ENCODE measurements at regions not wholly inside any gene's neighbourhood (a gene's known extent, or its start where the extent isn't known, plus 50 kb on each side); places are given as distances from the start of the nearest gene placed in this dataset.
"Not testable (repeated sequence)": the region's sequence is repeated elsewhere in the genome, so short reads cannot be mapped to it uniquely, and the experiment has no call there.

DNA sequence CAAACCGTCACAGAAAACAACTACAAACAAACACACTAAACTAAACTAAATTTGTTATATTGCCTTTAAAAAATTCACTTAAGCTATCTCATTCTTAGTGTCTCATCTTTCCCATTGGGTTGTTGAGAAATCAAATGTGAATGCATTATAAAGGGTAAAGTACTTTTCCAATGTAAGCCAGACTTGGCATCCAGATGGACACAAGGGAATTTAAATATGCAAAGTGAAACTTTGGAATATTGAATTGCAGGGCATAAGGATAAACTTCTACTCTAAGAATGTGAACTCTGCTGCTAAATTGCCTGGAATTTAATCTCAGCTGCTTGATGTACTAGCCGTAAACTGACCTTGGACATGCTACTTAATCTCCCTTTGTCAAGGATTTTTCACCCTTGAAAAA is 1554.6 kb downstream of the CDH8 start:
- no peak for DNase-seq

DNA sequence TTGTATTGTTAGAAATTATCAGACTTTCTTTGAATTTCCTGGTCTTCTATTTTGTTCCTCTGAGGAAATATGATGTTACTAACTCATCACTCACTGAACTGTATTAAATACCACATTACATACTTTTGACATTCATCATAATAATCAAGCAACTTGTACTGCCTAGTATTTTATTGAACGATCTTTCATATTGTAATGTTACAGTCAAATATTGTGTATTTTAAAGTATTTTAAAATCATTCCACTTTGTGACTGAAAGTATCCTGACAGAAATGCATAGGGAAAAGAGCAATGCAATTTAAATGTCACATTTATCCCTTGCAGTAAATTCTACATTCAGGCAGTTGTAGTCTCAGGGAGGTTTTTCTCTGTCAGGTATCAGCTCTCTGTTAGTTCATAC is 1557.4 kb downstream of the CDH8 start:
- no peak for DNase-seq

DNA sequence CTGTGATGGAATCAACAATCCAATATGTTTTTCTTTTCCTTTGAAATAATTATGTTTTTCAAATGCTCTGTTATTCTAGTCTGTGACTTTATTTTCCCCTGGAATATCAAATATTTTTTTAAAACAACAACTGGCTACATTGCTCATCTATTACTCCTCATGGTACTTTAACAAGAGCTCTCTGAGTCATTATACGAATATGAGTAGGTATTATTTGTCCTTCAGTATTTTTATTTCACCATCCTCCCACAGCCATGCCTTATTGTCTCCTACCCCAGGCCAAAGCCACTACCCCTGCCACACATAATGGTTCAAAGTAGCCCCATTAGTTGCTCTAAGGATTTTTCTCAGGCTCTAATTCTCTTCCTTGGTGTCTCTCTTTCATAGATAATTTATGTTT is 1572.3 kb downstream of the CDH8 start:
- no peak for DNase-seq

DNA sequence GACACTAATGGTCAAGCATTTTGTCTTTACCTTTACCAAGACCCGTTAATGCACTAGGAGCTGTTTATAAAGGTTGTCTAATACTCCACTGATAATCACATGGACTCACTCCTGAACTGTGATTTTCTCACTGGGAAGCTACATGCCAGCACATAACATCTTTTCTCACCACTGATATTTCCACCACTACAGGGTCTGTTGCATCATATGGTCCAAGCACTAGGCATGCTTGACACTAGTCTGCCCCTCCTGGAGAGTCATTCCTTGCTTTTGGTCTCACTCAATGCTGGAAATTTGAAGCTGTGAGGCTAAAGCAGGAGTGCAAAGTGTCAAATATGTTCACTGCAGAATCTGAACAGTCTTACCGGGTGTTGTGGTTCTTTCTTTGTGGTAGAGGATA is 1576.8 kb downstream of the CDH8 start:
- no peak for DNase-seq

DNA sequence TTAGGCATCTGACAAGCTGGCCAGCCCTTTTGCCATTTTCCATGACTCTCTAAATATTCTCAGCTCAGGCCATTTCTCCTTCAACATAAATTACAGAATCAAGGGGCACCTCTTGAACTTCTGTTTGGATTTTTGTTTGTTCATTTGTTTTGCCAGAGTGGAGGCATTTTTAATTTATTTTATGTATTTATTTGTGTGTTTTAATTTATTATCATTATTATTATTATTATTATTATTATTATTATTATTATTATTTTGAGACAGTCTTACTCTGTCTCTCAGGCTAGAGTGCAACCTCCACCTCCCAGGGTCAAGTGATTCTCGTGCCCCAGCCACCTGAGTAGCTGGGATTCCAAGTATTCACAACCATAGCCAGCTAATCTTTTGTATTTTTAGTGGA is 1578.0 kb downstream of the CDH8 start:
- no peak for DNase-seq

DNA sequence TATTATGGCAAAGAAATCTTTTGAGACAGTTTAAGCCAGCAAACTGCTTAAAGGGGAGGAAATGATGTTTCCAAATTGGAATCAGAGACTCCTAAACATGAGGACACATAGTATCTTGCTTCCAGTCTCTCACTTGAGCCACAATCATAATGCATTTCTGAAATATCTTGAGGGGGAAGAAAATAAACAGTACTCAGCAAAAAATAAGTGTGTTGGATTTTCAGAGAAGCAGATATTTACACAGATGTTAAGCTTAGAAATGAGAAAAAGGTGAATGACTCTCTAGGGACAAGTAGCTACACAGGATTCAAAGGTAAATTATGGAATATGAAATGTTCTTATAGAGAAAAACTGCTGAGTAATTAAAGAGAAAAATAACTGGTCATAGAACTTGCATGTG is 1583.6 kb downstream of the CDH8 start:
- DNase-seq: no peak

DNA sequence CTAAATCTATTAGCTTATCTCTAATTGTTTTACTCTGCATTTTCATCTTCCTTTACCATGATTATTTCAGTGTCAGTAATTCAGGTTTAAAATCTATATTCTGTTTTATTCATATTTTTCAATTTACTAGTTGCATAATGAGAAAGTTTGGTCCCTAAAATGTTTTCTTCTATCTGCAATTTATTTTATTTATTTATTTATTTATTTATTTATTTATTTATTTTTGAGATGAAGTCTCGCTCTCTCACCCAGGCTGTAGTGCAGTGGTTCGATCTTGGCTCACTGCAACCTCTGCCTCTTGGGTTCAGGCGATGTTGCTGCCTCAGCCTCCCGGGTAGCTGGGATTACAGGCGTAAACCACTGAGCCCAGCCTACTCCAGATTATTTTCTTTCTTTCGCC is 1597.3 kb downstream of the CDH8 start:
- no peak for DNase-seq

DNA sequence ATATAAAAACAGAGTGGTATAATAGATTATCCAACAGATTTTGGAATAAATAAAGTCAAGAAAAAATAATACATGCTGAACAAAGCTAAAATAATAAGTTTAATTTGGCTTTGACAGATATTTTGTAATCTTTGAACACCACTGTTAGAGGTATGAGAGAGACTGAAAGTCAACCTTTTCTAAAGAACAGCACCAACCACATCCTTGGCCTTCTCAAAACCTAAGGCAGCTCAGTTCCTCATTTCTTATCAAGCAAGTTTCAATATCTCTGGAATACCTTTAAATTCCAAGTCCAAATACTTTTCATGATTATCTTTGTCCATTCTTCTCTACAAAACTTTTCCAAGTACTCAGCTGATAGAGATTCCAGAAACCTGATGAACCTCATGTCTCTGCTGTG is 1603.8 kb downstream of the CDH8 start:
- DNase-seq: no peak

DNA sequence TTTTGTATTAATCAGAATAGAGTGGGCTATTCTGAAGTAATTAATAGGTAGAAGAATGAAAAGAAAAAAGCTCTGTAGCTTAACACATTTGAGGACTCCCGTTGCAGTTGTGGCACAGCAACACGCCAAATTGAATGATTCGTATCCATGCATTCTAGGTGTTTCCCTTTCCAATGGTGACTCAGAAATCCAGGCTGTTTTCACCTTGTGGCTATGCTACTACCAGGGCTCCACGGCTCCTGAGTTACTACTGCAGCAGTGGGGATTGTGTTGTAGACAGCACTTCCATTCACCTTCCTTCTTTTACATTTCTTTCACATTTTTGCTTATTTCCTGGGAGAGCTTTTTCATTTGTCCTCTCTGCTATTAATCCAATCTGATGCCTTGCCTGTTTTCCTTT is 1616.4 kb downstream of the CDH8 start:
- DNase-seq: no peak

DNA sequence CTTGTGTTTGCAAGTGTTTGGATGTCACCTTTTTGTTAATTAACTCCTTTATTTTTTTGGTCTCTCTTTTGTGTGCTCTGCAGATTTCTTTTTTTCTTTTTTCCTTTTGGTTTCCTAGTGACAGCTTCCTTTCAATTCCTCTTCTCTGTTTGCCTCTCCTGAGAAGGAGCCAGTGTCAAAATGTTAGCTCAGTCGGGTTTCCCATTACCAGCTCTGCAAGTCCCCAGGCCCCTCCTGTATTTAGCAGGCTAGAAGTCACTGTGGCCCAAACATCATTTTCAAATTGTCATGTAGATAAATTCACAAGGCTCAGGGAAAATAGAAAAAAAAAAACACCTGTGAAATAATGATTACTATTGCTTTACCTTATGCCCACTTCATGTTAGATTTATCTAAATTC is 1621.6 kb downstream of the CDH8 start:
- no peak for DNase-seq

DNA sequence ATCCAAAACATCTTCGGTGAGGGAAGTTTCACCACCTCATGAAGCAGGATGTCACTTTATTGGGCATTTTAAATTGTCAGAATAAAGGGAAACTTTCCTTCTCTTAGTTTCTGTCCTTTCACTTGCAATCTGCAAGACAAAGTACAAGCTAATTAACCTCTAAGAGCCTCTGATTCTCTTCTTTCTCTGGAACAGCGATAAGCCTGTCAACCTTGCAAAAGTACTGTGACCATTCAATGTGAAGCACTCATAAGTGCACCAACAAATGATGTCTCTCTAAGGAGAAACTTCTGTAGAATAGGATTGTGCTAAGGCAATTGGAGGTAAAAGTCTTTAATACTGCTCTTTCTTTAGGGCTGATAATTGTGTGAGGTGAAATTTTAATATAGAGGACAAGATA is 1622.3 kb downstream of the CDH8 start:
- DNase-seq: no peak

DNA sequence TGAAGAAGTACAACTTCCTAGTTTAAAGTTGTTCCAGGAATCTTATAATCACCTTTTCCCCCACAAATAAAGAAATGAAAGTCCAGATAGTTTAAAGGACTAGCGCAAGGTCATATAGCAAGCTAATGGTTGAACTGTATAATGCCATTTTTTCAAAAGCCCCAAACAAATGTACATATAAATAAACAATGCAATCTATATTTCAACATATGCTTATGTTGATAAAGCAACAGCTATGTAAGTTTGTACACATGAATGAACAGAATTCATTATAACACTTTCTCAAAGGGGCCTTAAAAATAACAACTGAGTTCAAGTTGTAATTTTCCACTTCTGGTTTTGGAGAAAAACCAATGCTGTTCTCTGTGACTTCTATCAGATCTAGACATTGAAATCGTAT is 1628.6 kb downstream of the CDH8 start:
- DNase-seq: no peak

DNA sequence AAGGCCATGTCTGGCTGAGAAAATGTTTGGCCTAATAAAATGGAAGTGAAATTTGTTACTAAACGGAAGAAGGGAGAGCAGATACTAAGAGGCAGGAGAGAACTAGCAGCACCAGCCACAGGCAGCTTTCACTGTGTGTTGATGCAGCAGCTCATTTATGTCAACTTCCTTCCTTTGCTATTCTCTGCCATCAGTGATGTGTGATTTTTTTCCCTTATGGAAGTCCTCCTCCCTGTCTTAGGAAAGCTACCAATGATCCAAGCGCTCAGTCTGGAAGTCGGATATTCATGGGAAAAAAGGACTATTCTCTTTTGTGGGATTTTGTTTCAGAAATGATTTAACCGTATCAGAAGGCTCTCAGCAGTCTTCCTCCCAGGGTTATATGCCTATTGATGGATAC is 1629.2 kb downstream of the CDH8 start:
- no peak for DNase-seq

DNA sequence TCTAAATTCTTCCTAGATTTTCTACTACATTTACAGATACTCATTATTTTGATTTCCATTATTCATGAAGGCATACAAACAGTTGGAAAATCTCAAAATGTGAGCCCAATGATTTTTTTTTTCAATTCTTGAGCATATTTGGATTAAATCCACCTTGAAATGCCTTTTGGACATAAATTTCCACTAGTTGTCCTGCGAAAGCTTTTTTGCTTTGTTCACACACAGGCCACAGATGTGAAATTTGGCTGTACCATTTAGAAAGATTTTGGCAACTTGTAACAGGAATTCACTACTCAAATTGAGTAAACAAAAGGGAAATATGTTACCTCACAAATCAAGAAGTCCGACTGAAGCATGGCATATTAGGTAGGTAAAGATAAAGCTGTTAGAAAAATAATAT is 1631.0 kb downstream of the CDH8 start:
- no peak for DNase-seq

DNA sequence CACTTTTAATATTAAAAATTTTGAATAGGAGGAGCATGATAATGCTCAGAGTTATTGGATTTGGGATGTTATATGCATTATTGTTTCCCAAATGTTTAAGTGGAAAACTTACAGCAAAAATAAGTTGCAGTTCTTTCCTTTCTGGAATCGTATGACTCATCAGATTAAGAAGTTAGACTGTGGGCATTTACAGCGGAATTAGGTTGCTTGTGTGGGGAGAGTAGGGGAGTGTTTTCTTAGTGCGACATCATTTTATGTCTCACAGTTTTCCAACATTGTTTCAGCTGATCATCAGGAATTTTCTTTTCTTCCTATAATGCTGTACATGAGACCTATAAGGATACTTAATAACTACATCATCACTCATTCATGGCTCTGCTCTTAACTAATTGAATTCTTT is 1631.8 kb downstream of the CDH8 start:
- DNase-seq: no peak

DNA sequence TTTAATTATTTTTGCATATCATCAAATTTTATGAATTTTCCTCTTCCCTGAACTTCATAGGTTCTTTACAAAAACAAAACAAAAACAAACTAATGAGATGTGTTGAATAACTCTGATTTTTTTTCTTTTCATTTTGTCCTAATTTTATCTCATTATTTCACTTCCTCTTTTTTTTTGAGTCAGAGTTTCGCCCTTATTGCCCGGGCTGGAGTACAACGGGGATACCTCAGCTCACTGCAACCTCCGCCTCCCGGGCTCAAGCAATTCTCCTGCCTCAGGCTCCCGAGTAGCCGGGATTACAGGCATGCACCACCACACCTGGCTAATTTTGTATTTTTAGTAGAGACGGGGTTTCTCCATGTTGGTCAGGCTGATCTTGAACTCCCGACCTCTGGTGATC is 1633.3 kb downstream of the CDH8 start:
- not testable (repeated sequence) for DNase-seq

DNA sequence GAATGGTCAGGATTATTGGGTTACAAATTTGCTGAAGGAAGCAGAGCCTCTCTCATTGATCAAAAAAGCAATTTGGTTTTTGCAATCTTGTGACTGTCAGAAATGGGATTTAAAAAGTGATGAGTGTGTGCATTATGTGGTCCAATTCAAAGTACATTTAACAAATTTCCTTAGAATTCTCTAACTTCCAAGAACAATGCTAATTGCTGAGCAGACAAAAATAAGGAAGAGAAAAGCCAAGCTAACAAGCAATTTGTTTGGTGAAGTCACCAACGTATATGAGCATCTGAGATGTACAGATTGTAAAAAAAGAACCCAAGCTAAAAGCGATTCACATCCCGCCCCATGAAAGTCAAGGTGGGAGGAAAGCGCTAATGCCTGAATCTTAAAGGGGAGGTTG is 1643.9 kb downstream of the CDH8 start:
- DNase-seq: no peak

DNA sequence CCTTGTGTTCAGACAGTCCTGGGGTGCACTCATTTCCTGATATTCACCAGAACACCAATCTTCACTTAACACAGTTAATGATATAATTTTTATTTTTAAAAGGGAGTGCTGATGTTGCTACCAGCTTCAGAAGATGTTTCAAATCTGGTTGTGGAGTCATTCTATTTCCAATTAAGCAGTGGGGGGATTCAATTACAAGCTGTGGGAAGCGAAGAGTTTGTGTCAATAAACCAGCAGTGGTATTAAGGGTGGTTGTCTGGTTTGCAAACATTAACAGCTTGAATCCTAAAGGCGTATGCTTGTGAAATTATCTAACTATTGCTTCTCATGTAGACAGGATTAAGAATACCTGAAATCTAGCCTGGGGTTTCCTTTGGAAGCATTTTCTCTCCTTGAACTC is 1637.5 kb upstream of the GOT2 start:
- DNase-seq: peak; percentile 69

DNA sequence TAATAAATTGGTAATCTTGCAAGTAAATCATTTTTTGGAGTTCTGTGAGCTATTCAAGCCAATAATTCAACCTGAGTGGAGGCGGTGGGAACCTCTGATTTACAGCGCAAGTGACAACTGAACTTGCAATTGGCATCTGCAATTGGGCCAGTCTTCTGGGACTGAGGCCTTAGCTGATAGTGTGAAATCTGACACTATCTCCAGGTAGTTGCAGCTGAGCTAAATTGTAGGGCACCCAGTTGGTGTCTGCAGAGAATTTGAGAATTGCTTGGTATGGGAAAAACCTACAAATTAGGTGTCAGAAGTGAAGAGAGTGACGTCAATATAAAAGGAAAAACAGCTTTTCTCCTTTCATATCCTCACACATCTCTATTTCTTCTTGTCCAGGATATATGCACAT is 1633.6 kb upstream of the GOT2 start:
- no peak for DNase-seq

DNA sequence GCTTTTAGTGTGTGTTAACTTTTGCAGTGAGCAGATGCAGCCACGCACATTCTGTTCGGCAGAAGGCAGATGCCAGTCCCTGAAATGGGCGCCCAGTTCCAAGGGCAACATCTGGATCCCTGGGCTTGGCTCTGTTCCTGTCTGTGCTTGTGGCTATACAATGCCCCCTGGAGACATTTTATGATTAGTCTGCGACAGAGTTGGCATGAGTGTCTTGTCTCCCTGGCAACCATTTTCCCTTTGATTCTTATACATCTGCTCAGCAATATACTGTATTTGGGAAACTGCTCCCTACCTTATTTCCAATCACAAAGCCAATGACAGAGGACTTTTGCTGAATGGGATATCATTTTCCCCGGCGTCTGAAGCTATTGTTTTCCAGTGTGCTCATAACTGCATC is 1629.5 kb upstream of the GOT2 start:
- DNase-seq: peak; percentile 68

DNA sequence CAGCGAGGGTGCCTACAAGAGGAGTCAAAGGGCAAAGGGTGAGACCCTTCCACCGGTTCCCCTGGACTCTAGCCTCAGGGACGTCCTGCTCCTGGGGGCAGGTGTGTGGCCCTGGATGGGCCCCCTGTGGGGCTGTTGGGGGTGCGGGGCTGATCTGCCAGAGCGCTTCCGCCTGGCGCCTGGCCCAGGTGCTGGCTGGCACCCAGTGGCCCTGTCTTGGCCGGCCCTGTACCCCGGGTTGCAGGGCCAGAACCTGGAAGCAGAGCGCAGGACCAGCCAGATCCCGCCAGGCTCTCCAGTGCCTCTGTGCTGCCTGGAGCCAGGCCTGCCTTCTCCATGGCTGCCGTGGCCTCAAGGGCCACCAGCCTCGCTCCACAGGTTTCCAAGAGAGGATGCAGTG is 1625.8 kb upstream of the GOT2 start:
- not testable (repeated sequence) for DNase-seq

DNA sequence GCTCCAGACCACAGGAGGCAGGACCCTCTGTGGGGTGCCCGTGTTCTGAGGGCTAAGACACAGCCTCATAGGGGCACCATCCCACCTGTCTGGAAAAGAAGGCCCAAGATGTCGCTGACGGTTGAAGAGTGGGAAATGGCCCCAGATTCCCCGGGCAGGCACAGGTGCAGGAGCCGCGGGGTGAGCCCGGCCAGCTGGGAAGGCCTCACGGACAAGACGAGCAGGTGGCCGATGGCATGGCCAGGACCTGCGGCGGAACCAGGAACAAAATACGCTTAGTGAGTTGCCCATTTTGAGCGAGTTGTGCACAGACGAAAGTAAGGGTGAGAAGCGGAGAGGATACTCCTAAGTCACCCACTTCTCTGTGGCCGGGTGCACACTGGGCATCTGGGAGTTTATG is 1625.3 kb upstream of the GOT2 start:
- not testable (repeated sequence) for DNase-seq

DNA sequence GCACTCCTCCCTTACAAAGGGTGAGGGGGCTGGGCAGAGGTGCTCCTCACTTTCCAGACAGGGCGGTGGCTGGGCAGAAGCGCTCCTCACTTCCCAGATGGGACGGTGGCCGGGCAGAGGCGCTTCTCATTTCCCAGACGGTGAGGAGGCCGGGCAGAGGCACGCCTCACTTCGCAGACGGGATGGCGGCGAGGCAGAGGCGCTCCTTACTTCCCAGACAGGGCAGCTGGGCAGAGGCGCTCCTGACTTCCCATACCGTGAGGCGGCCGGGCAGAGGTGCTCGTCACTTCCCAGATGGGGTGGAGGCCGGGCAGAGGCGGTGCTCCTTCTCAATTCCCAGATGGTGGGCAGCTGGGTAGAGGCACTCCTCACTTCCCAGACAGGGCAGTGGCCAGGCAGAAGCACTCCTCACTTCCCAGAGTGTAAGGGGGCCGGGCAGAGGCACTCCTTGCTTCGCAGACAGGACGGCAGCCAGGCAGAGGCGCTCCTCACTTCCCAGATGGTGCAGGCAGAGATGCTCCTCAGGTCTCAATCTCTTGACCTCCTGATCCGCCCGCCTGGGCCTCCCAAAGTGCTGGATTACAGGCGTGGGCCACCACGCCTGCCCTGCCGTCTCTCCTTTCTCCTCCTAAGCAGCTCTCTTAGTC is 1623.9 kb upstream of the GOT2 start:
- DNase-seq: not testable (repeated sequence)

DNA sequence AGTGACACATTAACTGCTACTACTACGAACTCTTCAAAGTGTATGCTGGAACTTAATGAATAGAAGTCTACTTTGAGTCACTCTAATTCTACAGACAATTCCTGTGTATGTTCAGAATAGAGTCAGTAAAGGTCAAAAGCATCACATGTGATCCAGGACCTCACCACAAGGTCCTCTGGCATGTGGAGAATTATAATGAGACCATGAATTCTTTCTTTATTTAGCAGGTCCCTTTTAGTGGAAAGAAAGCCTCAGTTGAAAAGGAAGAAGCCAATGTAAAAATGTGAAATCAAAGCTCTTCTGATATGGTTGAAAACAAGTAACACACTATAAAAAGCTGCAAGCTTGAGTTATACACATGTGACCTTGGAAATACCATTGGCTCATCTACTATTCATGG is 1612.1 kb upstream of the GOT2 start:
- no peak for DNase-seq

DNA sequence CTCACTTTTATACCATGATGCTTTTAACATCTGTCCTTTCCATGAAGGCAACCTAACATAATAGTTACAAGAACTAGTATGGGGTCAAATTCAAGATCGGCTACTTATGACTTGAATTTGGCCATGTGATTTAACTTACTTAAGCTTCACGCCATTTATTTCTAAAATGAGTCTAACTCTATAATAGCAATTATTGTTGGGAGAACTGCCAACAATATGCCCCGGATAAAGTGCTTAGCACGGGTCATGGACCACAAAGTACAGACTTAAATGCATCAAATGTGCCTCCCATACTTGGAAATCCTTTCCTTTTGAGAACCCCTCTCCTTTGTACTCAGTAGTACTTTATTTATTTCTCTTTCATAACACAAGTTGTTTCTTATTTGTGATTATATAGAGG is 1603.6 kb upstream of the GOT2 start:
- no peak for DNase-seq

DNA sequence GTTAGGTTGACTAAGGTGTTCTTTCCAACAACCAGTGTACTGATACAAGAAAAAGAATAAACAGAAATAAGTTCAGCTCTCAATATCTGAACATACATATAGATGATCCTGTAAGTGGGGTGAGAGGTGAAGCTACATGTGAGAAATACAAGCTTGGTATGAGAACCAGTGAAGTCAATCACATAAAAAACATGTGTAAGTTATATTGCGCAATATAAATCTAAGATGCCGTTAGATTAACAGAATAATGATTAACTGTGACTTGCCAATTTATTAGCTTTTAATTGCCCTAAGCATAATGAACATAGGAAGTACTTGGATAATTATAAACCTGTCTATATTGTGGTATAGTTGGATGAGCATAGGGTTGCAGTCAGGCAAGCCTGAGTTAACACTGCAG is 1597.1 kb upstream of the GOT2 start:
- DNase-seq: no peak

All from NCI-H748 treated with DMSO at 0.1 percent for 48 hours (cell line).